ENCODE measurements at regions not wholly inside any gene's neighbourhood (a gene's known extent, or its start where the extent isn't known, plus 50 kb on each side); places are given as distances from the start of the nearest gene placed in this dataset.

GRCh38 chr7:91608606-91609005 is 271.9 kb downstream of the MTERF1 start (continued):
- TF ChIP-seq CUX1 (IDR thresholded peaks at IDR 0.05; ENCODE audit: insufficient replicate concordance, low read depth, low read length): no peak
- no peak for TF ChIP-seq CBX5 (IDR thresholded peaks at IDR 0.05; ENCODE audit: low read depth)
- TF ChIP-seq HCFC1 (IDR thresholded peaks at IDR 0.05; ENCODE audit: low read length): no peak
- no peak for TF ChIP-seq ASH2L (IDR thresholded peaks at IDR 0.05; ENCODE audit: borderline replicate concordance, low read depth)
- TF ChIP-seq POLR2A (IDR thresholded peaks at IDR 0.05; ENCODE audit: low read depth, low read length): no peak
- no peak for TF ChIP-seq ZBTB40 (IDR thresholded peaks at IDR 0.05; ENCODE audit: borderline replicate concordance)
- no peak for TF ChIP-seq CREM (IDR thresholded peaks at IDR 0.05; ENCODE audit: low read depth)
- no peak for TF ChIP-seq ATF2 (IDR thresholded peaks at IDR 0.05; ENCODE audit: low read length)
- no peak for TF ChIP-seq PKNOX1 (IDR thresholded peaks at IDR 0.05)
